D721Med (cell line): ENCODE measurements at regions not wholly inside any gene's neighbourhood (a gene's known extent, or its start where the extent isn't known, plus 50 kb on each side); places are given as distances from the start of the nearest gene placed in this dataset.

Experiments
- DNase-seq: peaks from one replicate; pipeline ENCODE4 v3.0.0; 2011; ENCODE audit warnings: low spot score; ENCODE audit not compliant: insufficient read length
- FAIRE-seq: peaks from 2 replicates; lab custom pipeline; 2011; peaks lifted over from hg19 to GRCh38; lab: Jason Lieb, UNC
- TF ChIP-seq, protein P1 (sequence below): IDR thresholded peaks from 2 replicates; pipeline ENCODE4 v1.5.1; 2012; ENCODE audit warnings: mild to moderate bottlenecking, control low read depth; ENCODE audit not compliant: insufficient read depth; ENCODE audit errors: missing control alignments

DNA sequence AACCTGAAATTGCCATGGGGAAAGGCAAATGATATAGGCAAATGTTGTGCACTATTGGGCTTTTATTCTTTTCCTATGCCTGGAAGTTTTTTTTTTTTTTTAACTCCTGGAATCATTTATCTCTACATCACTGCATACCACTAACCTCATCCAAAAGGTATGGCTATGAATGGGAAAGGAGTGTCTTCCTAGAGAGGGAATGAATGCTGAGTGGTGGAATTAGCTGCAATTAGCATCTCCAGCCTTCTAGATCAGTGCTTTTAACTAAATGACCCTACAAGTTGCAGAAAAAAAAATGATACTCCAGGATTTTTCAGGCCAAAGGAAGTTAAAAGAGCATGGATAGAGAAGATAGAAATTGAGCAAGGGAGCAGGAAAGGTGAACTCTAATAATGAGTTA is 429.8 kb upstream of the PDZRN3 start:
- TF ChIP-seq, protein P1, sequence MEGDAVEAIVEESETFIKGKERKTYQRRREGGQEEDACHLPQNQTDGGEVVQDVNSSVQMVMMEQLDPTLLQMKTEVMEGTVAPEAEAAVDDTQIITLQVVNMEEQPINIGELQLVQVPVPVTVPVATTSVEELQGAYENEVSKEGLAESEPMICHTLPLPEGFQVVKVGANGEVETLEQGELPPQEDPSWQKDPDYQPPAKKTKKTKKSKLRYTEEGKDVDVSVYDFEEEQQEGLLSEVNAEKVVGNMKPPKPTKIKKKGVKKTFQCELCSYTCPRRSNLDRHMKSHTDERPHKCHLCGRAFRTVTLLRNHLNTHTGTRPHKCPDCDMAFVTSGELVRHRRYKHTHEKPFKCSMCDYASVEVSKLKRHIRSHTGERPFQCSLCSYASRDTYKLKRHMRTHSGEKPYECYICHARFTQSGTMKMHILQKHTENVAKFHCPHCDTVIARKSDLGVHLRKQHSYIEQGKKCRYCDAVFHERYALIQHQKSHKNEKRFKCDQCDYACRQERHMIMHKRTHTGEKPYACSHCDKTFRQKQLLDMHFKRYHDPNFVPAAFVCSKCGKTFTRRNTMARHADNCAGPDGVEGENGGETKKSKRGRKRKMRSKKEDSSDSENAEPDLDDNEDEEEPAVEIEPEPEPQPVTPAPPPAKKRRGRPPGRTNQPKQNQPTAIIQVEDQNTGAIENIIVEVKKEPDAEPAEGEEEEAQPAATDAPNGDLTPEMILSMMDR, result no peak
- DNase-seq, result no peak
- FAIRE-seq, result no peak

DNA sequence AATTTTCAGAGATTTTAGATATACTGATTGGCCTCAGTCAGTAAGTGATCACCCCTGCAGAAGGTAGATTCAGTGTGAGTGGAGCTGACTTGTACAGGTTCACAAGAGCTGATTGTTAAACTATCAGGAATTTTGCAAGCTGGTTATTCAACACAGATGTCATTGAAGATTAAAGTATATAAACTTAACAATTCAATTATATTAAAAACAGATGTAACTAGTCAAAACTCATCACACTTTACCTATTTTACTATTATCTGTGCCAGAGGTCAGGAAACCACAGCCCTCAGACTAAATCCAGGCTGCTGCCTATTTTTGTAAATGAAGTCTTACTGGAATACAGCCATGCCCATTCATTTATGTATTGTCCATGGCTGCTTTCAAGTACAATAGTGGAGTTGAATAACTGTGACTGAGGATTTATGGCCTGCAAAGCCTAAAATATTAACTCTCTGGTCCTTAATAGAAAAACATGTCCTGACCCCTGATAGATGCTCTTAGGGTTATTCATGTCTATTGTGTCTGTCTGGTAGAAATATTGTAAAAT is 429.3 kb upstream of the PDZRN3 start:
- FAIRE-seq (no peak), DNase-seq (no peak)
- TF ChIP-seq, protein P1, result no peak

DNA sequence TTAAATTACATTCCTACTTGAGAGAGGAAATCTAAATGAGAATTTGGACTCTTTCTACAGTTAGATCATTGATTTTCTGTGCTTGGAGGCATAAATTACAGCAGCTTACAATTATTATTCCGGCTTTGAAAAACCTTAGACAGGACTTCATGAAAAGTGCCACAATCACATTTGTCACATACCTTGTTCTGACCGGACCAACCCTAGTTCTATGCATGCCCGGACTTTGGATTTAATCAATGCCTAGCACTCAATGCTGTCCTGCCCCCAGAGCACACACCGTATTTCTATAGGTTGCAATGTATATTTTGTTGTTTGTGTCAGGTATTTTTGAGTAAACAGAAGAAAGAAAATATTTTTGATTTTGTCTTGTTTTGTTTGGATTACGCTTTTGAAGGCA is 424.7 kb upstream of the PDZRN3 start:
- TF ChIP-seq, protein P1, result no peak
- FAIRE-seq, result no peak
- no peak for DNase-seq

DNA sequence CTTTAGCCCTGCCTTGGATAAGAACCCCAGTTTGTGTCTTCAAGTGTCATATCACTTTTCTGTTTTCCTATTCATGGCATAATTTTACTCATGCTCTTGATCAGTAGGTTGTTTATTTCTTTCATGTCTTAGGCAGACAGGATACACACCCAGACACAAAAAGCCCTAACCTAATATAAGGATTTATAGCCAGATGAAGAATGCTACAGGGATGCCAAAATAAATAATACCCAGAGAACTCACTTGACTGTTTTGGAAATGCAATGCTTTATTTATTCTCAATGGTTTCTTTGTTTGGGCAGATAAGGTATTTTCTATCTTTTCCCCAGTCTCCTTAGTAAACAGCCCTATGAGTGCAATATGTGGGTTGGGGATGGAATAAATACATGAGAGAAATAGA is 424.0 kb upstream of the PDZRN3 start:
- DNase-seq (no peak), FAIRE-seq (no peak)
- TF ChIP-seq, protein P1, result no peak

DNA sequence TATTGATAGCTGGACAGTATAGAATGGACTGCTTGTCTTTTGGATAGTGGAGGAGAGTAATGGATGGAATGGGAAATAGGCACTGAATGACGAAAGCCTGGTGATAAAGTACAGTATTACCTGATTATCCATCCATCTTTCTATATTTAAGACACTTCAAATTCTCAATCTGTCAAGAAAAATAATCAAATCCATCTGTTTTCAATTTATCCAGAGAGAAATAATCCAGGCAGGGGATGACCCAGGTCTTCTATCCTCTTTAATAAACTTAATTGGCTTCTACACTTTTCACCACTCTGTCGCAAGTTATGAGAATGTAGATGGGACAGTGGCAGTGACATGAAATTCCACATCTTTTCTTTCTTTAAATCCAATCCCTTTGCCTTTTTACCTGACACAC is 420.3 kb upstream of the PDZRN3 start:
- DNase-seq, result no peak
- FAIRE-seq, result peak; percentile 11
- TF ChIP-seq, protein P1, result no peak

DNA sequence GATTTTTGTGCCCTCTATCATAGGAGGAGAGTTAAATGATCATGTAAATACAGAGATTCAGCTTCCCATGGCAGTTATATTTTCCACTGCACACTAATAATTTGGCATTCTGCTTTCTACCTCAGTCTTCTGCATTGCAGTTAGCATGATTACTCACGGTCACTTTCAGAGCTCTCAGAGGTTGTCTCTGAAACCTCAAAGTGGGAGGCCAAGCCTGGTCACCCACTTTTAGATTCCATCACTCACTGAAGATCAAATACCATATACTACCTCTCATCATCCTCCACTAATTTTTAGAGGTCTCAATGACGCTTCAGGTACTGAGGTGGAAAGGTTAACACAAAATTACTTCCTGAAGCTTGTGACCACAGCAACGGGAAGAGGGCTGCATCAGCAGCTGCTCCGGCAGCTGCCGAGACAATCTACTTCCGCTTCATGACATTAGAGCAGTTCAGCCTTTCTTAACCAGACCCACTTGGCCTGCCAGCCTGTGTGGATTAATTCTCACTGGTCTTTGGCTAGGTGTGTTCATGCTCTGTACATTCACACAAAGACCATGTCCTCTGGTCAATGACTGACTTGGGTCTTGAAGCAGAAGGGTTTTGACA is 416.4 kb upstream of the PDZRN3 start:
- TF ChIP-seq, protein P1, result no peak
- no peak for DNase-seq
- FAIRE-seq, result no peak

DNA sequence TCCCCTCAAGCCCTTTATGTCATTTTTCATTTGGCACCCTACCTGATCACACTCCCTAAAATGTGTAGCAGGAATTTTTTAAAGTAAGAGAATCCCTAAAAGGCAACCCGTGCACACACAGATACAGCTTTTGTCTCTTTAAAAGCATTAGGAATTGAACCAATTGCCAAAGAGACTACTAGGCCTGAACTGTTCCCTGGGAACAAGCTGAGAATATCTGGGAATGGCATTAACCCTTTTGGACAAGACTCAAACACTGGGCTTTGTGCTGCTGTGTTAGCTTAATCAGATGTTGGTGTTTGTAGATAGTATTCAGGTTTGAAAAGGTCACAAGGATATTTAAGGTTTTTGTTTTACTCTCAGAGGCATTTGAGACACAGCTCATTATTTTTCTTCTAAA is 414.4 kb upstream of the PDZRN3 start:
- FAIRE-seq (no peak), DNase-seq (no peak)
- TF ChIP-seq, protein P1, result no peak
